H1 (cell line): ENCODE measurements at regions not wholly inside any gene's neighbourhood (a gene's known extent, or its start where the extent isn't known, plus 50 kb on each side); places are given as distances from the start of the nearest gene placed in this dataset.

Source experiments
- BACH1 ChIP-seq: IDR thresholded peaks from 2 replicates; pipeline ENCODE4 v1.6.1; 2012; ENCODE audit warnings: low read length, improper control_type of control experiment
- BCL11A ChIP-seq, 2 experiments: IDR thresholded peaks; one replicate each; pipeline ENCODE4 v1.6.1; 2011; ENCODE audit warnings: low read depth in 2 of 2, low read length in 2 of 2, mild to moderate bottlenecking in 2 of 2
- CHD2 ChIP-seq: IDR thresholded peaks from 2 replicates; pipeline ENCODE4 v1.6.1; 2012; ENCODE audit warnings: low read length, improper control_type of control experiment
- JUND ChIP-seq: IDR thresholded peaks from 2 replicates; pipeline ENCODE4 v1.6.1; 2011; ENCODE audit warnings: mild to moderate bottlenecking, improper control_type of control experiment, low read length
- KDM5A ChIP-seq: fragments of 200-600 bp; IDR thresholded peaks from 2 replicates; pipeline ENCODE4 v1.7.1; 2012; ENCODE audit warnings: mild to moderate bottlenecking, low read length, inconsistent platforms, mixed read lengths
- SP2 ChIP-seq: IDR thresholded peaks from 2 replicates; pipeline ENCODE4 v1.6.1; 2012; ENCODE audit warnings: mild to moderate bottlenecking, low read length, inconsistent platforms
- TAF1 ChIP-seq: IDR thresholded peaks from 2 replicates; pipeline ENCODE4 v1.6.1; 2011; ENCODE audit warnings: mild to moderate bottlenecking, low read depth, low read length
- TF ChIP-seq, protein P1 (sequence below): IDR thresholded peaks from 2 replicates; pipeline ENCODE4 v1.6.1; 2012; ENCODE audit warnings: inconsistent platforms

DNA sequence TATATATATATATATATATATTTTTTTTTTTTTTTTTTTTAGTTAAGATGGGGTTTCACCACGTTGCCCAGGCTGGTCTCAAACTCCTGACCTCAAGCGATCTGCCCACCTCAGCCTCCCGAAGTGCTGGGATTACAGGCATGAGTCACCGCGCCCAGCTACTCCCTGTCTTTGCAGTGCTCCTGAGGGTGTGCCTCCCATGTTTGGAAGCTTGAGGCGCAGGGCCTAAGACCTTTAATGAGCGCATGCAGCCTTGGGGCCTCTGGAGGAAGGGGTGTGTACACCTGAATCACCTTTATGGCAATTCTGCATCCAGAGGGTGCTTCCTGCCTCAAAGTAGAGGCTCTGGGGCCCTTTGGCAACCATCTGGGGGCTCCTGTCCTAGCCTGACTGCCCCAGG is 219.4 kb upstream of the CIBAR2 start (continued):
- TF ChIP-seq, protein P1, sequence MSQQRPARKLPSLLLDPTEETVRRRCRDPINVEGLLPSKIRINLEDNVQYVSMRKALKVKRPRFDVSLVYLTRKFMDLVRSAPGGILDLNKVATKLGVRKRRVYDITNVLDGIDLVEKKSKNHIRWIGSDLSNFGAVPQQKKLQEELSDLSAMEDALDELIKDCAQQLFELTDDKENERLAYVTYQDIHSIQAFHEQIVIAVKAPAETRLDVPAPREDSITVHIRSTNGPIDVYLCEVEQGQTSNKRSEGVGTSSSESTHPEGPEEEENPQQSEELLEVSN = no peak
- TF ChIP-seq CHD2 (no peak), TAF1 (no peak), BACH1 (no peak), BCL11A (IDR thresholded peaks at IDR 0.05; ENCODE audit: low read depth in 2 of 2, low read length in 2 of 2) (no peak), KDM5A (no peak), SP2 (no peak), JUND (no peak)
